ENCODE measurements at regions not wholly inside any gene's neighbourhood (a gene's known extent, or its start where the extent isn't known, plus 50 kb on each side); places are given as distances from the start of the nearest gene placed in this dataset.

GRCh38 chr13:34751492-34751891, 190.6 kb upstream of the NBEA start:
- no peak for DNase-seq (ENCODE audit: low spot score)

- no peak for DNase-seq (ENCODE audit: low spot score)
Observed at GRCh38 chr13:34752283-34752960, 189.6 kb upstream of the NBEA start.

DNA sequence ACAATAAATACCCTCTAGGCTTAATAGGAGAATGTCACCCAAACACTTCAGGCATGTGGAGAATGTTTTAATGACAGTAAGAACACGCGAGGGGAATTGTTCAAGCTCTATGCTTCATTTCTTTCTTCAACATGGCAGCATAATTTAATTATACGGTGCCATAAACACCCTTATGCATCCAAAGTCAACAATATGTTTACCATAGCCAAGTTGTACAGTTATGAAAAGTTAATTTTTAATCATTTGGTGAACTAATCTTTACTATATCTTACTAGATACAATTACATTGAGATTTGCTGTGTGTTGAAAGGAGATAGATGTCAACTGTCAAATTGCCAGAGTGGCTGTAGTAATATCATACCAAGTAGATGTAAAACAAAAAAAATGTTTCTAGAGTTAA, 185.9 kb upstream of the NBEA start:
- no peak for DNase-seq (ENCODE audit: low spot score)

DNA sequence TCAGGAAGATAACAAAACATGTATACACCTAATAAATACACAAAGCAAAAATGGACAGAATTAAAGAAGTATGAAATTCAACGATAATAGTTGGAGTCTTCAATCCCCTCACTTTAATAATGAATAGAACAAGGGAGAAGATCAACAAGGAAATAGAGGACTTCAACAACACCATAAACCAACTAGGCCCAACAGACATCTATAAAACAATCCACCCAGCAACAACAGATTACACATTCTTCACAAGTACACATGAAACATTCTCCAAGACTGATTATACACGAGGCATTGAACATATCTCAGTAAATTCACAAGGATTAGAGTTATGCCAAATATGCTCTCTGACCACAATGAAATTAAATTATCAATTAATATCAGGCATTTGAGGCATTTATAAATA, 185.5 kb upstream of the NBEA start:
- DNase-seq (ENCODE audit: low spot score): no peak

DNA sequence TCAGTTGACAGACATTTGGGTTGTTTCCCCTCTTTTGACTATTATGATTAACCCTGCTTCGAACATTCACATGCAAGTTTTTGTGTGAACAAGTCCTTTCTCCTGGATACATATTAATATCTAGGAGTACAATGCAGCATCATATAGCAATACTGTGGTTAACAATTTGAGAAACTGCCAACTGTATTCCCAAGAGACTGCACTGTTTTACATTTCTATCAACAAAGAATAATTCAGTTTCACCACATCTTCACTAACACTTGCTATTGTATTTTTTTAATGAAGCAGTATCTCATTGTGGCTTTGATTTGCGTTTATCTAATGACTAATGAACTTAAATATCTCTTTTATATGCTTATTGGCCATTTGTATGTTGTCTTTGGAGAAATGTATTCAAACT, 184.6 kb upstream of the NBEA start:
- no peak for DNase-seq (ENCODE audit: low spot score)

DNA sequence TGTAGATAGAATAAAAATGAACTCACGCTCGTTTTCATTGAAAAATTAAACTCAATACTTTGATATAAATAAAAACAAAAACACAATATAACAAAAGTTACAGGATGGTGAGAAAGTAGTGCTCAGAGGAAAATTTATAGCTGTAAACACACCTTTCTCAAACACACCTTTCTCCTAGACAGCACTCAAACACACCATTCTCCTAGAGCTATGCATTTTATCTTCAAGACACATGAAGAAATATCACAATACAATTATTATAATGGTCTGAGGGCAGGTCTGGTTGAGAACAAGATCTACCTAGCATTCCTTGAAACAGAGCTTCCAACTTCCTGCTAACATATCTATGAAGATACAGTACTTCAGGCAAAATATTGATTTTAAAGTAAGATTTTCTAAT, 183.4 kb upstream of the NBEA start:
- DNase-seq (ENCODE audit: low spot score): no peak

GRCh38 chr13:34762312-34762711, 179.8 kb upstream of the NBEA start:
- DNase-seq (ENCODE audit: low spot score): no peak

- DNase-seq (ENCODE audit: low spot score): no peak
Observed at GRCh38 chr13:34764246-34764645, 177.8 kb upstream of the NBEA start.

DNA sequence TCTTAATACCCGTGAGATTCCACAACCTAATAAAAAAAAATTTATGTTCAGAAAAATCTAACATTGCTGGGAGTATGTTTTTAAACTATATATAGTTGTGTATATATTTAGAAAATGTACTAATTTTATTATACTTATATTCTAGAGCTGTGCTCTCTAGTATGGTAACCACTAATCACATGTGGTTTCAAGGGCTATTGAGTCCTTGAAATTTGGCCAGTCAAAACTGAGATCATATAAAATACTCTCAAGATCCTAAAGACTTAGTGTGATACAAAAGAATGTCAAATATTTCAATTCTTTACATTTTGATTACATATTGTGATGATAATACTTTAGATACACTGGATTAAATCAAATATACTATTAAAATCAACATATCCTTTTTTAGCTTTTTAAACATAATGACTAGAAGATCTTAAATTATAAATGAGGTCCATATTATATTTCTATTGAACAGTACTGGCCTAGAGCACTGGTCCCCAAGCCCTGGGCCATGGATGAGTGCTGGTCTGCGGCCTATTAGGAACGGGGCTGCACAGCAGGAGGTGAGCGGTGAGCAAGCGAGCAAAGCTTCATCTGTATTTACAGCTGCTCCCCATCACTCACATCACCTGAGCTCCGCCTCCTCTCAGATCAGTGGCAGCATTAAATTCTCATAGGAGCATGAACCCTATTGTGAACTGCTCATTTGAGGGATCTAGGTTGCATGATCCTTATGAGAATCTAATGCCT, 176.5 kb upstream of the NBEA start:
- no peak for DNase-seq (ENCODE audit: low spot score)

DNA sequence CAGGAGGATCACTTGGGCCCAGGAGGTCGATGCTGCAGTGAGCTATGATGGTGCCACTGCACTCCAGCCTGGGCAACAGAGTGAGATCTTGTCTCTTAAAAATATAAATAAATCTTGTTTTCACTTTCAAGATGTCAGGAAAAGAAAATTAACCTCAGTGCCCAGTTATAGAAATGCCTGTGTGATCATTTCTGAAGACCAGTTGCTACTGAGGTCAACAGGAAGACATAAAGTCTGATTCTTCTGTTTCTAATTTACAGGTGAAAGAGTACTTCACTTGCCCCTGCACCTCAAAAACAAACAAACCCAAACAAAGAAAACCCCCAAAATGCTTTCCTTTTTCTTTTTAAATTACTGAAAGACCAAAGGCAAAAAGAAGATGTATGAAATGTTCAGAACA, 174.3 kb upstream of the NBEA start:
- DNase-seq (ENCODE audit: low spot score): no peak

DNA sequence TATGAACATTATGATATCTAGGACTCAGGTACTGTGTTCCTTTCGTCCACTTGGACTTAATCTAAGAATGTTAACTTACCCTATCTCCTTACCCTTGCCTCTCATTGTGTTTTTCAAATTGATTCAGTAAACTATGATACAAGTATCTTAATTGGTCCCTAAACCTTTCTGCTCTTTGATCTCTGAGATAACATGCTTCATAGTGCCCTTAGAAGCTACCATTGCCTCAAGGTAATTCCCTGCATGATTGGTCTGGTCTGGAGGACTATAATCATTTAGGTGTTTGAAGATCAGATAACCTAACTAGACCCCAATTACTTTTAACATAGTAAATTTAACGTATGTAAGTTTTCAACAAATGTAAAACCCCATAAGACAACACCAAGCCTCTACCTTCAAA, 169.9 kb upstream of the NBEA start:
- DNase-seq (ENCODE audit: low spot score): no peak

GRCh38 chr13:34772881-34773280, 169.2 kb upstream of the NBEA start:
- DNase-seq (ENCODE audit: low spot score): no peak

GRCh38 chr13:34776390-34776981, 165.6 kb upstream of the NBEA start:
- no peak for DNase-seq (ENCODE audit: low spot score)

DNA sequence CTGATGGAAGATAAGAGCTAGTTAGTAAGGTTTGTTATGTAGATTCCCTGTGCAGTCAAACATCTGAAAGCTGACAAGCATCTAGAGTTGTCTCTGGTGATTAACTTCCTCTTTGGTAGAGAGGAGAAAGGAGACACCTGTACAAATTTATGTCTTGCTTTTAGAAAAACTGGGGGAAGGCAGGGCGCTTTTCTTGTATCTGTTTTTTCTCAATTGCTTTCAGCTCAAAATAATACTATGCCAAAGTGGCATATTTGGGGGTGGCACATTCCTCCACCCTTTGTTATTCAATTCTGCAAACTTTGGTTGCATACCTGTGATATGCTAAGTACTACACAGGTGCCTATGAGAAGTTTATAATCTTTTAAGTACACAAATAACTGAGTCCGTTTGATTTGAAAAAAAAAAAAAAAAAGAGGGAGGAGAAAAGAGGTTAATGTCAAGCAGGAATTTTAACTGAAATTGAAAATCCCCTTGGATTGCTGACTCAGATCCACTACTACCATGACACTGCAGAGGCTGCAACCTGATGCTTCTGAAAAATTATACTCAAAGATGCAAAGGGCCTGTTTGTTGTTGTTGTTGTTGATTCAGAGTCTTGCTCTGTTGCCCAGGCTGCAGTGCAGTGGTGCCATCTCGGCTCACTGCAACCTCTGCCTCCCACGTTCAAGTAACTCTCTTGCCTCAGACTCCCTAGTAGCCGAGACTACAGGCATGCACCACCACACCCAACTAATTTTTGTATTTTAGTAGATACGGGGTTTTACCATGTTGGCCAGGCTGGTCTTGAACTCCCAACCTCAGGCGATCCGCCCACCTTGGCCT, 164.8 kb upstream of the NBEA start:
- no peak for DNase-seq (ENCODE audit: low spot score)

GRCh38 chr13:34777914-34778303, 164.2 kb upstream of the NBEA start:
- DNase-seq (ENCODE audit: low spot score): no peak

DNA sequence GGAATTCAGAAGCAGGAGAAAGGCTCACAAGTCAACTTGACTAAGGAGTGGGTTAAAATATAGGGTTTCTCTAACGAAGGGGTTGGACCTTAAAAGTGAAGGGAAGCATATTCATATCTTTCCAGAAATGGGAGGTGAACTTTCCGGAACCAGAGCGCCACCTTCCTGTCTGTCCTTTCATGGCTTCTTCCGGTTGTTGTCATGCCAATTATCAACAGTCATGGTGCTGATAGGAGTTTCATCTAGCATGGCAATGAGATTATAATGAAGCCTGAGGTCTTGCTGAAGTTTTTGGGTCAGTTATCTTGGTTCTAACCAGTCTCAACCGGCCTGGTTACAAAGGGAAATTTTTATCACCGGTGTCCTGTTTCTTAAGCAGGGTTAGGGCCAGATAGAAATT, 162.9 kb upstream of the NBEA start:
- no peak for DNase-seq (ENCODE audit: low spot score)

DNA sequence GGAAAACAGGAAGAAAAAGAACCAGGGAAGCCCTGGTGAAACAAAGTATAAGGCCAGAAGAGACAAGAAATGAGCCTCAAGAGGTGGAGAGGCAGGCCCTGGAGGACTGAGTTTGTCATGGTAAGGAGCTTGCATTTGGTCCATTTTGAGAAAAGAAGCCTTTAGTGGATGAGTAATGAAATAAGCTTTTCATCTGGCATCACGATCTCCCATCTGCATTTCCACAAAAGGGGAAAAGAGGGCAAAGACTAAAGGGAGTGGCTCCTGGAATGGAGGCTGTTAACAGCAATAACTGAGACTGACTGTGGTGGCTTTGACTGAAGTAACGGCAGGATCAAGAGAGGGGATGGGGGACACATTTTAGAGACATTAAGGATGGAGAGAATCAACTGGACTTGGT, 148.8 kb upstream of the NBEA start:
- DNase-seq (ENCODE audit: low spot score): no peak

DNA sequence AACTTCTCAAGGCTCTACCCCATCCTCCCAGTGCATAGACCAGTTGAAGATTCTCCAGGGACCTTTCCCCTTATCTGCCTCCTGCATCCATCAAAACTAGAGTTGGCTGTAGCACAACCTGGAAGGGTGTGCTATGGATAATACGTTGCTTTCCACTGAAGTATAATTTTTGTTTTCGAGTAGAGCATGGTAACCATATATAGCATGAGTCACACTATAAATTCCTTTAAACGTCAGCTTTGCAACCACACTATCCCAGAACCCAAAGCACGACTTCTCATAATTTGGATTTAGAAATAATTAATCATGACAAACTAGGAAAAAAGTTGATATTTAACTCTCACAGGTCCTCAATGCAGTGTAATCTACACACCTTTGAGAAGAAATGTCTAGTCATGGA, 138.3 kb upstream of the NBEA start:
- DNase-seq (ENCODE audit: low spot score): no peak

DNA sequence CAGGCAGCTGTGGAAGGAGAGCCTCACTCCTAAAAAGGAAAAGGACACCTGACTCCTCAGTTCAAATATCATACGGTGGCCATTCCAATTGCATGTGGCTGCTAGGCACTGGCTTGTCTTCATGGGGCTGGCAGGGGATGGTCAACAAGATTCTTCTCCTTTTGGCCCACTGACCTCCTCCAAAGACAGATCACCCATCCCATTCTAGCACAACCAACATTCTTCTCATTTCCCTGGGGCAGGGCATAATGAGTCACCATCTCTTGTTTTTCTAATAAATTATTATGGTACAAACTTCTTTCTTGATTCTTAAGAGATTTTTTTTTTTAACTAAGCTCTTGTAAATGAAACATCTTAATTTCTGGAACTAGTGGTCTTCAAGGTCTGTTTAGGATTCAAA, 136.7 kb upstream of the NBEA start:
- DNase-seq (ENCODE audit: low spot score): no peak

DNA sequence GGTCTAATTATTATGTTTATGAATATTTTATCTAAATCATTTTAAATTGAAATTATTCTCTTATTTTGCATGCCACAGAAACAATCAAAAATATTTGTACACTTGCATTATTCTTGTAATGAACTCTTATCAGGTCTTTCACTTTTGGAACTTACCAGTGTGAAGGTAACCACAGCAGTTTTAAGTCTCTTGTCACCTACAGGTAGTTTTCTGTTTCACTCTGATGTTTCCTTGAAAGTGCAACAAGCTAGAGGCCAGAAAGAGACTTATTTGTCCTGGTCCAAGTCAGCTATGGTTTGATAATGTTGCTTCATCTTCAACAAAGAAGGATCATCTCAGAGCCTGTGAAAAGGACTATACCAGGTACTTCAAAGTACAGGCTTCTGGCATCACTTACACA, 133.4 kb upstream of the NBEA start:
- DNase-seq (ENCODE audit: low spot score): no peak

GRCh38 chr13:34810996-34811395, 131.1 kb upstream of the NBEA start:
- DNase-seq (ENCODE audit: low spot score): no peak

GRCh38 chr13:34815526-34815925, 126.5 kb upstream of the NBEA start:
- DNase-seq (ENCODE audit: low spot score): no peak

Data from globus pallidus (tissue), 1 donor.